GM12865 (cell line): ENCODE measurements at regions not wholly inside any gene's neighbourhood (a gene's known extent, or its start where the extent isn't known, plus 50 kb on each side); places are given as distances from the start of the nearest gene placed in this dataset.

ENCODE experiments used
- DNase-seq: peaks from one replicate; pipeline ENCODE4 v3.0.0; 2010; ENCODE audit warnings: low read depth
- H3K4me3 ChIP-seq: 2 replicates; pipeline ENCODE4 v1.5.1; 2011; ENCODE audit warnings: mild to moderate bottlenecking, low read depth, low read length, control low read depth
- TF ChIP-seq, protein P1 (sequence below): IDR thresholded peaks from 2 replicates; pipeline ENCODE4 v1.5.1; 2011; ENCODE audit warnings: low read length, control low read depth, low read depth, inconsistent platforms; ENCODE audit not compliant: insufficient read depth; ENCODE audit errors: missing control alignments

DNA sequence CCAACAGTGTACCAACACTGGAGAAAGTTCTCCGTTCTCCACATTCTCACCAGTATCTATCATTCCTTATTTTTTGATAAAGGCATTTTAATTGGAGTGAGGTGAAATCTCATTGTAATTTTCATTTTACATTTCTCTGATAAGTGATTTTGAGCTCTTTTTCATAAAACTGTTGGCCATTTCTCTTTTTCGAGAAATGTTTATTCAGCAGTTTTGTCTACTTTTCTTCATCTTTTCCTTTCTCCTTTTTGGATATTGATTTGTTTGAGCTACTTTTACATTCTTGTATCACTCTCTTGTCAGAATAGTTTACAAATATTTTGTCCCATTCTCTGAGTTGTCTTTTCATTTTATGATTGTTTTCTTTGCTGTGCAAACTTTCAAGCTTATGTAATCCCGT lies 555.2 kb downstream of the COL12A1 start:
- DNase-seq, result no peak
- TF ChIP-seq, protein P1, sequence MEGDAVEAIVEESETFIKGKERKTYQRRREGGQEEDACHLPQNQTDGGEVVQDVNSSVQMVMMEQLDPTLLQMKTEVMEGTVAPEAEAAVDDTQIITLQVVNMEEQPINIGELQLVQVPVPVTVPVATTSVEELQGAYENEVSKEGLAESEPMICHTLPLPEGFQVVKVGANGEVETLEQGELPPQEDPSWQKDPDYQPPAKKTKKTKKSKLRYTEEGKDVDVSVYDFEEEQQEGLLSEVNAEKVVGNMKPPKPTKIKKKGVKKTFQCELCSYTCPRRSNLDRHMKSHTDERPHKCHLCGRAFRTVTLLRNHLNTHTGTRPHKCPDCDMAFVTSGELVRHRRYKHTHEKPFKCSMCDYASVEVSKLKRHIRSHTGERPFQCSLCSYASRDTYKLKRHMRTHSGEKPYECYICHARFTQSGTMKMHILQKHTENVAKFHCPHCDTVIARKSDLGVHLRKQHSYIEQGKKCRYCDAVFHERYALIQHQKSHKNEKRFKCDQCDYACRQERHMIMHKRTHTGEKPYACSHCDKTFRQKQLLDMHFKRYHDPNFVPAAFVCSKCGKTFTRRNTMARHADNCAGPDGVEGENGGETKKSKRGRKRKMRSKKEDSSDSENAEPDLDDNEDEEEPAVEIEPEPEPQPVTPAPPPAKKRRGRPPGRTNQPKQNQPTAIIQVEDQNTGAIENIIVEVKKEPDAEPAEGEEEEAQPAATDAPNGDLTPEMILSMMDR, result no peak
- no peak overlapping the region for H3K4me3 ChIP-seq

DNA sequence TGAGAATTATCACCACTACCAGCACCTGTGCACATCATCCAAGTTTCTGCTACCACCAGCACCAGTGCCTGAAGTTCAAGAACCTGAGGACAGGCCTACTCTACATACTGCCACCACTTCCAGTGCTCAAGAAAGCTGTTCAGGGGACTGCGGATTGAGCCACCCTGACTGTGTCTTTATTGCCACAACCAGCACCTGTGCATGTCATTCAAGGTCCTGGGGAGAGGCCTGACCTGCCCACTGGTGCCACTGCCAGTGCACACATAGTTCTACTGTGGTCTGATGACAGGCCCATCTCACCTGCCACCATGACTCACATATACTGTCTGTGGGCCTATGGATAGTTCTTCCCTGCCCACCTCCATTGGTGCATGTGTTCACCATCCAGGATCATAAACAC lies 559.4 kb downstream of the COL12A1 start:
- TF ChIP-seq, protein P1, result no peak

DNA sequence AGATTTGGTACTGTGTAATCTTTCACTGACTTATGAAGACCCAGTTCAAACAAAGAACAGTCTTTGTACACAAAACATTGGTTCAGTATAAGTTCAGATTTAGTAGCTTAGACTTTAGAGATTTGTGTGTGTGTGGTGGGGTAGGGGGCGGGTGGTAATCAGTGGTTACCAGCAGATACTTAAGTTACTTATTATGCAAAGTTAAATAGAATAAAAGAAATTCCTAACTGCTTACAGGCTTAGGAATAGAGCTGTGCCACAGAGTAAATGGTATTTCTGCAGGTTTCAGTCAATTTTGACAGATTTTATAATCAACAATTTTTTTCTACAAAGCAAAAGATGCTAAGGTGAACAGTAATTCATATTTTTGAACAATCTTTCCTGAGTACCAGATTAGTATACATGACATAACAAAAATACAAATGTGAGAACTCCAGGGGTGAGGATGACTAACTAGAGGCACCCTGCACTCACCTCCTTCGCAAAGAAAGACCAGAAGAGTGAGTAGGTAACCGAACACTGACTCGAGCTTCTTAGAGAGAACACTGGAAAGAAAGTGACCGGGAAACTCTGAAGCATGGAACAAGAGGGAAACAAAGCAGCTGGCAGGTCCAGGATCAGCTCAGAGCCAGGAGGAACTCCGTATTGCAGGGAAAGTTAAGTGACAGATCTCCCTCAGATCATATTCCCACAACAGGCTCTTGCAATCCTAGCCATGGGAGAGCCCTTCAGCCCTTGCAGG lies 560.6 kb downstream of the COL12A1 start:
- TF ChIP-seq, protein P1, result no peak
- H3K4me3 ChIP-seq, result no peak overlapping the region
- DNase-seq, result no peak

More for the DNA sequence above, 559.4 kb downstream of the COL12A1 start:
- no peak overlapping the region for H3K4me3 ChIP-seq
- no peak for DNase-seq

DNA sequence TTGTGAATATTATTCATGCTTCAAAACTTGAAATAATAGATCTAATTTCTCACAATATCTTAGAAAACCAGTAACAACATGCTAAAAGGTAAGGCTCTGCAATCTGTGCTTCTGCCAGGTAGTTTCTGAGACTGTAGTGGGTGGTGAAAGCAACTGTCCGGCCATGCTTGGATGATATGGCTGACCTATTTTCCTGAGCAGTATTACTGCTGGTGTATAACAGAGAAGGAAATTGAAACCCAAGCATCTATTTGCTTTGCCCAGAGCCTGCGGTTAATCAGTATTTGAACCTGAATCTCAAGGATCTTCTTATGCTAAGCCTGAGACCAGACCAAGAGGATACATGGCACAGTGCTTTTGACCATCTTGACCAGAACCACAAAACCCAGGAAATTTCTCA lies 563.8 kb downstream of the COL12A1 start:
- TF ChIP-seq, protein P1, result no peak
- no peak overlapping the region for H3K4me3 ChIP-seq
- DNase-seq, result no peak

DNA sequence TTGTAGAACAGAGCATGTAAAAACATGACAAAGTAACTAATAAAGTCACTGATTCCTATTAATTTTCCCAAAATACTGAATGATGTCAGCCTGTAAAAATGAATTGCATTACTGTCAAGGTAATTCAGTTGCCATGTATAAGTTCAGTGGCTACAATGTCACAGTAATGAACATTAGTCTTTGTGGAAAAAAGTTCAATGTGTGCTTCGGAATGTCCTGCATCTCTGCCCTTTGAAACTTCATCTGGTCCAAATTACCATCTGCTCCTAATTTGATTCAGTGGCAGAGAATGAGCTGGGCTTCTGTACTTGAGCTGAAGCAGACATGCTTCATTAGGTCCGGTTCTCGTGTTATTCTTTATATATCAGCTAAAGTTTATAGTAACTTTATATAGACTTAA lies 567.4 kb downstream of the COL12A1 start:
- DNase-seq, result no peak
- TF ChIP-seq, protein P1, result no peak
- no peak overlapping the region for H3K4me3 ChIP-seq

DNA sequence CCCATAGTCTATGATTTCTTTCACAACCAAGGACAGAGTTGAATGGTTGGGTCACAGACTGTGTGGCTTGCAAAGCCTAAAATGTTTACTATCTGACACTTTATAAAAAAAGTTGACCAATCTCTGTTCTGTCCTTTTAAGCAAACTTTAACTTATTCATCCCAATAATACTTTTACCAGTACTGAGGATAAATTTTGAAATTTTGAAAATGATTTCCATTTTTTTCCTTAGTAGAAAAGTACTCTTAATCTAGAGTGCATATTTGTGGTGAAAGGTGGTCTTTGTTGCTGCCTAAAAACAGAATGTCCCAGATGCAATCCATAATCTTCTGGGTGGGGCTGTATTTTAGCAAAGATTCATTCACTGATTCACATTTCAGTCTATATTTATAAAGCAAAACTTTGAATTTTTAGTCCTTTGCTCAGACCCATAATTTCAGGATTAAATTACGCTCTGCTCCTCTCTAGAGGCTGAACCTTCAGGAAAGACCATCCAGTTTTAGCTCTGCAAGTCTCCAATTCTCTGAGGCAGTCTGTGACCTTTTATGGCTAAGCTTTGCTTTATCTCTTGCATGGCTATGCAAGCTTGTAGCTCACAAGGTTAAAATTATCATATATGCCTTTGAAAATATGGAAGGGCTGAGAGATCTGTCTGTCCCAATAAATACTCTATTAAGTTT lies 573.5 kb downstream of the COL12A1 start:
- no peak overlapping the region for H3K4me3 ChIP-seq
- TF ChIP-seq, protein P1, result no peak
- no peak for DNase-seq
